SK-N-SH (cell line): ENCODE measurements at regions not wholly inside any gene's neighbourhood (a gene's known extent, or its start where the extent isn't known, plus 50 kb on each side); places are given as distances from the start of the nearest gene placed in this dataset.

Experiments used
- CTCF ChIP-seq: fragments of 200-600 bp; sonication (generic); IDR thresholded peaks from 2 replicates; pipeline ENCODE4 v1.6.1; 2017; ENCODE audit warnings: antibody characterized with exemption, mild to moderate bottlenecking, moderate library complexity
- POLR2AphosphoS5 ChIP-seq: IDR thresholded peaks from 2 replicates; pipeline ENCODE4 v1.6.1; 2012; ENCODE audit warnings: low read depth, low read length
- TEAD4 ChIP-seq: IDR thresholded peaks from 2 replicates; pipeline ENCODE4 v1.4.0; 2012; ENCODE audit warnings: mild to moderate bottlenecking, borderline replicate concordance; ENCODE audit not compliant: insufficient read depth
- ZBTB33 ChIP-seq: IDR thresholded peaks from 2 replicates; pipeline ENCODE4 v1.4.0; 2012; ENCODE audit warnings: low read depth, borderline replicate concordance

DNA sequence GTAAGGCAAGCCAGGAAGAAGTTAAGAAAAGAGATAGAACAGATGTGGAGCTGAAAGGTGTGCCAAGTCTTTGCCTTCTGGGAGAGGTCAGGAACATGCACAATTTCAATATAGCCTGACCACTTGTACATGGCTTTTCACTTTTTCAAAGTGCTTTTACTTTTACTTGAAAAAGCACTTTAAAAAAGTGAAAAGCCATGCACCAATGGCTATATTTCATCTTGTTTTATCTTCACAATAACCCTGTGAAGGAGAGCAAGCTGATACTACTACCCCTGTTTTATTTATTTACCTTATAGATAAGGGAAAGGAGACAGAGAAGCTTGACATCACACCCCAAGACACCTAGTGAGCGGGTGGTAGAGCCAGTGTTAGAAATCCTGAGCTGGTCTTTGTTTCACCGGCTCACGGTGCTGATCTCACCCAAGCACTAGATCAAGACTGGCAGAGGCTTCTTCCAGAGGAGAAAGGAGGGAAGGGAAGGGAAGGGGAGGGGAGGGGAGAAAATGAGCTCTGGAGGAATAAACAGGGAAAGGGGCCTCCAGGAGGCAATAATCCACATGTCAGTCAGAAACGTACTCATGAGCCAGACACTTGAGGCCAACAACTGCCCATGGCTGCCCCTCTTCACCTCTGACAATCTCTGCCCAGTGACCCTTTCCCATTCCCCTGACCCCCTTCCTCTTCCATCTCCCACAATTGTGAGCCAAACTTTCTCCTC is 455.4 kb downstream of the FOXO1 start:
- no peak for TF ChIP-seq CTCF
- no peak for TF ChIP-seq ZBTB33
- no peak for TF ChIP-seq POLR2AphosphoS5
- TF ChIP-seq TEAD4, result no peak
